SK-N-MC (cell line): ENCODE measurements at regions not wholly inside any gene's neighbourhood (a gene's known extent, or its start where the extent isn't known, plus 50 kb on each side); places are given as distances from the start of the nearest gene placed in this dataset.
"Not testable (repeated sequence)": the region's sequence is repeated elsewhere in the genome, so short reads cannot be mapped to it uniquely, and the experiment has no call there.

Source experiments
- EZH2 ChIP-seq: fragments of 200-600 bp; sonication (generic); IDR thresholded peaks from one replicate; pipeline ENCODE4 v1.6.1; 2017; ENCODE audit warnings: antibody characterized with exemption
- FOXP2 ChIP-seq: optimal IDR thresholded peaks from 2 replicates; pipeline ENCODE3; 2011; ENCODE audit warnings: mild to moderate bottlenecking, moderate library complexity; ENCODE audit not compliant: insufficient read depth; ENCODE audit errors: extremely low read length, control extremely low read depth
- POLR2AphosphoS5 ChIP-seq: IDR thresholded peaks from 2 replicates; pipeline ENCODE4 v1.6.1; 2012; ENCODE audit warnings: mild to moderate bottlenecking, low read depth, low read length, borderline replicate concordance

DNA sequence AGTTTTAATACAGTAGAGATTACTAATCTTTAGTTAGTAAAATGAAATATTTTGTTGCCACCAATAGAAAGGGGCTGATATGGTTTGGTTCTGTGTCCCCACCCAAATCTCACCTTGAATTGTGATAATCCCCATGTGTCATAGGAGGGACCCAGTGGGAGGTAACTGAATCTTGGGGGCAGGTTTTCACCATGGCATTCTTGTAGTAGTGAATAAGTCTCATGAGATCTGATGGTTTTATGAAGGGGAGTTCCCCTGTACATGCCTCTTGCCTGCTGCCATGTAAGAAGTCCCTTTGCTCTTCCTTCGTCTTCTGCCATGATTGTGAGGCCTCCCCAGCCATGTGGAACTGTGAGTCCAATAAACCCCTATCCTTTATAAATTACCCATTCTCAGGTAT lies 285.9 kb downstream of the BCL2L11 start:
- TF ChIP-seq EZH2, POLR2AphosphoS5, FOXP2: not testable (repeated sequence)
